ENCODE measurements at regions not wholly inside any gene's neighbourhood (a gene's known extent, or its start where the extent isn't known, plus 50 kb on each side); places are given as distances from the start of the nearest gene placed in this dataset.
"Not testable (repeated sequence)": the region's sequence is repeated elsewhere in the genome, so short reads cannot be mapped to it uniquely, and the experiment has no call there.

GRCh38 chr2:224106794-224107193, 67.7 kb upstream of the SERPINE2 start:
- DNase-seq: no peak

- DNase-seq: no peak
Measured at GRCh38 chr2:224104668-224105386, 65.7 kb upstream of the SERPINE2 start.

GRCh38 chr2:224103651-224104050, 64.6 kb upstream of the SERPINE2 start:
- DNase-seq: no peak

- DNase-seq: no peak
Measured at GRCh38 chr2:224102991-224103390, 63.9 kb upstream of the SERPINE2 start.

GRCh38 chr2:224101820-224102630, 62.9 kb upstream of the SERPINE2 start:
- DNase-seq: peak; percentile 70 to 82

GRCh38 chr2:224099861-224100643, 61.0 kb upstream of the SERPINE2 start:
- DNase-seq: no peak

GRCh38 chr2:224098481-224099230, 59.6 kb upstream of the SERPINE2 start:
- DNase-seq: no peak

- DNase-seq: no peak
Measured at GRCh38 chr2:224094413-224094812, 55.3 kb upstream of the SERPINE2 start.

GRCh38 chr2:224091671-224092070, 52.6 kb upstream of the SERPINE2 start:
- DNase-seq: not testable (repeated sequence)

- DNase-seq: not testable (repeated sequence)
Measured at GRCh38 chr2:224089606-224090005, 50.5 kb upstream of the SERPINE2 start.
